Loucy (cell line): ENCODE measurements at regions not wholly inside any gene's neighbourhood (a gene's known extent, or its start where the extent isn't known, plus 50 kb on each side); places are given as distances from the start of the nearest gene placed in this dataset.

ENCODE experiments used
- EZH2phosphoT487 ChIP-seq: fragments of 200-600 bp; IDR thresholded peaks from 2 replicates; pipeline ENCODE4 v1.6.1; 2018; ENCODE audit warnings: antibody characterized with exemption, mild to moderate bottlenecking, moderate library complexity, borderline replicate concordance
- TF ChIP-seq, protein P1 (sequence below): fragments of 200-600 bp; sonication (generic); conservative IDR thresholded peaks from 2 replicates; pipeline ENCODE4 v1.5.1; 2014; ENCODE audit warnings: mild to moderate bottlenecking, antibody characterized with exemption, low read length

DNA sequence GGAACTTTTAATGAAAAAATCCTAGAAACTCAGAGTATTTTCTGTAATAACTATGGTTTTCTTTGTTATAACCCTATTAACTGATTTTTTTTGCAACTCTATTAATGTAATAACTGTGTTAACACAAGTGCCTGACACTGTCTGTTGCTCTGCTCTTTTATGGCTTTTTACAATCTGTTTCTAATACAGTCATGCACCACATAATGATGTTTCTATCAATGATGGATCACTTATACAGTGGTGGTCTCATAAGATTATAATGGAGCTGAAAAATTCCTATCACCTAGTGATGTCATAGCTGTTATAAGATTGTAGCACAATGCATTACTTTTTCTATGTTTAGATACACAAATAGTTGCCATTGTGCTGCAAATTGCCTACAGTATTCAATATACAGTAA is 123.1 kb upstream of the SV2C start:
- TF ChIP-seq, protein P1, sequence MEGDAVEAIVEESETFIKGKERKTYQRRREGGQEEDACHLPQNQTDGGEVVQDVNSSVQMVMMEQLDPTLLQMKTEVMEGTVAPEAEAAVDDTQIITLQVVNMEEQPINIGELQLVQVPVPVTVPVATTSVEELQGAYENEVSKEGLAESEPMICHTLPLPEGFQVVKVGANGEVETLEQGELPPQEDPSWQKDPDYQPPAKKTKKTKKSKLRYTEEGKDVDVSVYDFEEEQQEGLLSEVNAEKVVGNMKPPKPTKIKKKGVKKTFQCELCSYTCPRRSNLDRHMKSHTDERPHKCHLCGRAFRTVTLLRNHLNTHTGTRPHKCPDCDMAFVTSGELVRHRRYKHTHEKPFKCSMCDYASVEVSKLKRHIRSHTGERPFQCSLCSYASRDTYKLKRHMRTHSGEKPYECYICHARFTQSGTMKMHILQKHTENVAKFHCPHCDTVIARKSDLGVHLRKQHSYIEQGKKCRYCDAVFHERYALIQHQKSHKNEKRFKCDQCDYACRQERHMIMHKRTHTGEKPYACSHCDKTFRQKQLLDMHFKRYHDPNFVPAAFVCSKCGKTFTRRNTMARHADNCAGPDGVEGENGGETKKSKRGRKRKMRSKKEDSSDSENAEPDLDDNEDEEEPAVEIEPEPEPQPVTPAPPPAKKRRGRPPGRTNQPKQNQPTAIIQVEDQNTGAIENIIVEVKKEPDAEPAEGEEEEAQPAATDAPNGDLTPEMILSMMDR, result no peak
- TF ChIP-seq EZH2phosphoT487, result no peak
